ENCODE measurements at regions not wholly inside any gene's neighbourhood (a gene's known extent, or its start where the extent isn't known, plus 50 kb on each side); places are given as distances from the start of the nearest gene placed in this dataset.

GRCh38 chrX:49773993-49774392 is 55.1 kb upstream of the PAGE4 start:
- ATAC-seq (no peak), DNase-seq (no peak)
- intact Hi-C loops (cut with DNase I, micrococcal nuclease), result no loop called here

- intact Hi-C loops (cut with DNase I, micrococcal nuclease), result no loop called here
- ATAC-seq (no peak), DNase-seq (no peak)
These were observed 61.9 kb upstream of the PAGE4 start for GRCh38 chrX:49767236-49767635.

- DNase-seq (no peak), ATAC-seq (no peak)
- intact Hi-C loops (cut with DNase I, micrococcal nuclease), result no loop called here
These were observed 66.5 kb upstream of the PAGE1 start for GRCh38 chrX:49762175-49762720.

- ATAC-seq (no peak), DNase-seq (no peak)
- intact Hi-C loops (cut with DNase I, micrococcal nuclease), result no loop called here
These were observed 65.7 kb upstream of the PAGE1 start for GRCh38 chrX:49761481-49761880.

- no peak for DNase-seq
- ATAC-seq, result no peak
- intact Hi-C loops (cut with DNase I, micrococcal nuclease), result no loop called here
These were observed 64.6 kb upstream of the PAGE1 start for GRCh38 chrX:49760290-49760890.

- intact Hi-C loops (cut with DNase I, micrococcal nuclease), result no loop called here
- ATAC-seq (no peak), DNase-seq (no peak)
These were observed 60.9 kb upstream of the PAGE1 start for GRCh38 chrX:49756692-49757091.

GRCh38 chrX:49754233-49754857 is 58.6 kb upstream of the PAGE1 start:
- intact Hi-C loops (cut with DNase I, micrococcal nuclease), result no loop called here
- DNase-seq (peak in 1 of 2 donors; percentile 38), ATAC-seq (peak; percentile 68)

GRCh38 chrX:49753691-49754090 is 57.9 kb upstream of the PAGE1 start:
- ATAC-seq, result no peak
- no peak for DNase-seq
- intact Hi-C loops (cut with DNase I, micrococcal nuclease), result no loop called here

- DNase-seq, result no peak
- ATAC-seq, result no peak
- intact Hi-C loops (cut with DNase I, micrococcal nuclease), result no loop called here
These were observed 52.6 kb upstream of the PAGE1 start for GRCh38 chrX:49748211-49748956.

GRCh38 chrX:49746306-49746705 is 50.5 kb upstream of the PAGE1 start:
- DNase-seq (no peak), ATAC-seq (no peak)
- intact Hi-C loops (cut with DNase I, micrococcal nuclease), result no loop called here
